ENCODE measurements at regions not wholly inside any gene's neighbourhood (a gene's known extent, or its start where the extent isn't known, plus 50 kb on each side); places are given as distances from the start of the nearest gene placed in this dataset.

DNA sequence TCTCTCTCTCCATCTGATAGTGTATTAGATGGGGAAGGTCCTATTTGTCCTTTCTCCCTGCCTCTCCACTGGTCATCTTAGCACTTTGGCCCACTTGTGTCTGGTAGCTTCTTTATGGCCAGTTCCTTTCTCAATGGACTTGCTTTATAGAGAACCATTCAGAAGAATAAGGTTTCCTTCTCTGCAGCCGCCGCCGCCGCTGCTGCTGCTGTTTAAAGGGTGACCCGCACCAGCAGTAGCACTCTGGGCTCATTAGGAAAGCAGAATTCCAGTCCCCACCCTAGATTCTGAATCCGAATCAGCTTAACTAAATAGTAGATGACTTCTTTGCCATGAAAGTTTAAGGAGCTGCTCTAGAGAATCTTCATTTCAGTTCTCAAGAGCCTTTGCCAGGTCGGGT, 490.2 kb downstream of the FOXO1 start:
- no peak for DNase-seq

- DNase-seq: no peak
Measured at GRCh38 chr13:40178130-40178529, 488.3 kb downstream of the FOXO1 start.

GRCh38 chr13:40179445-40180281, 486.8 kb downstream of the FOXO1 start:
- DNase-seq: no peak

DNA sequence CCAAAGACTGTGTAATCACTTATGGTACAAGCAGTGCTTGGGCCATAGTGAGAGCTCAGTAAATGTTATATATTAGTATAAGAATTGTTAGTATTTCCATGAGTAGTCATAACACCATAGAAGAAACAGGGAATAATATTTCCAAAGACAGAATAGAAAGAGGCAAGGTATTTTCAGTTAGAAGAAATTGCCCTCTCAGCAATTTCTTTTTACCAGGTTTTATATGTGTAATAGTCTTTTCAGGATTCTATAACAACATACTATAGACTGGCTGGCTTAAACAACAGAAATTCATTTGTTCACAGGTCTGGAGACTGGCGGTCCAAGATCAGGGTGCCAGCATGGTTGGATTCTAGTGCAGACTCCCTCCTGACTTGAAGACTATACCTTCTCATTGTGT, 485.7 kb downstream of the FOXO1 start:
- DNase-seq: no peak

GRCh38 chr13:40181203-40181845, 485.1 kb downstream of the FOXO1 start:
- no peak for DNase-seq

DNA sequence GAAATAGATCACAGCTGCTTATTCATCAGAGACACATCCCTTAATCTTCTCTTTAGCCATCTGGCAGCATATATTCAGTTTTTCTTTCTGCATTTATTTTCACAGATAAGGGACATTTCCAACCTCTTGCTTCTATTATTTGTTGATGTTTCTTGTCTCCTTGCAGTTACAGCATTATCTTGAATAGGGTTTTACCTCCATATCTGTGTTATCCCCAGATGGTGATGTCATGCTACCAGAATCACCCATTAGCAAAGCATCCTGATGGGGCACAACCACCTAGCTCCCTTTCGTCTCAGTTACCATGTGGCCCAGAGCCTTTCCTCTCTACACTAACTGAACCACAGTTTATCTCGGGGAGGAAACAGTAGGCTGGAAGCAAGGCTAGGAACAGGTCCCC, 483.9 kb downstream of the FOXO1 start:
- DNase-seq: no peak

GRCh38 chr13:40185414-40185813, 481.0 kb downstream of the FOXO1 start:
- no peak for DNase-seq

DNA sequence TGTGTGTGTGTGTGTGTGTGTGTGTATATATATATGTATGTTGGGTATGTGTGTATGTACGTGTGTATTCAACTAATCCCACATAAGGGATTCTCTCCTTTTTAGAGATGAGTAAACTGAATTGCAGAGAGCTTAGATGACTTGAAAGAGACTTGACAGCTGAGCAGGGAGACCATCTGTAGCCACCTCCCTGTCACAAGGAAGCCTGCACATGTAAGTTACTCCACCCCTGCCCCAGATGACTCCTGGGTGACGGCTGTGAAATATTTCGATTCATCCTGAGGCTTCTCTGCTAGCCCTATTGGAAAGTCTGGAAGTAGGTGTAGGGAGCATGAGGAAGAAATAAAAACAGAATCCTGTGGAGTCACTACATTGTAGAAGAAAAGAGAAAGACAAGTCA, 480.4 kb downstream of the FOXO1 start:
- DNase-seq: no peak

GRCh38 chr13:40186626-40187323, 479.7 kb downstream of the FOXO1 start:
- no peak for DNase-seq

GRCh38 chr13:40187324-40187795, 479.1 kb downstream of the FOXO1 start:
- peak; percentile 50 for DNase-seq

- DNase-seq: peak; percentile 43
Measured at GRCh38 chr13:40187841-40188591, 478.4 kb downstream of the FOXO1 start.

DNA sequence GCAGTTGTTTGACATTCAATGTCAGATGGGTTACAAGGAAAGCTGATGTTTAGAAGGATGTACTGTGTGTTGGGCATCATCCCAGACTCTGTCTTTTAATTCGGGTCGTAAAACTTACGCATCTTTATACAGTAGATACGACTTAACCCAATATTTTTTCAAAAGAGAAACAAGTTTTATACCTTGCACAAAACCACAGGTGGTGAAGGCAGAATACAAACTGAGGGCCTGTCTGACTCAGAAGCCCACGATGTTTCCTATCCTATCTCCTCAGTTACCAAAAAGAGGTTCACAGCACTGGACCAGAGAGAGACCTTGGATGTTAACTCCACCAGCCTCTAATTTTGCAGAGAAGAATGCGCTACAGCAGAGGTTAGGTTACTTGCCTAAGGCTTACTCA, 477.0 kb downstream of the FOXO1 start:
- peak; percentile 44 for DNase-seq

DNA sequence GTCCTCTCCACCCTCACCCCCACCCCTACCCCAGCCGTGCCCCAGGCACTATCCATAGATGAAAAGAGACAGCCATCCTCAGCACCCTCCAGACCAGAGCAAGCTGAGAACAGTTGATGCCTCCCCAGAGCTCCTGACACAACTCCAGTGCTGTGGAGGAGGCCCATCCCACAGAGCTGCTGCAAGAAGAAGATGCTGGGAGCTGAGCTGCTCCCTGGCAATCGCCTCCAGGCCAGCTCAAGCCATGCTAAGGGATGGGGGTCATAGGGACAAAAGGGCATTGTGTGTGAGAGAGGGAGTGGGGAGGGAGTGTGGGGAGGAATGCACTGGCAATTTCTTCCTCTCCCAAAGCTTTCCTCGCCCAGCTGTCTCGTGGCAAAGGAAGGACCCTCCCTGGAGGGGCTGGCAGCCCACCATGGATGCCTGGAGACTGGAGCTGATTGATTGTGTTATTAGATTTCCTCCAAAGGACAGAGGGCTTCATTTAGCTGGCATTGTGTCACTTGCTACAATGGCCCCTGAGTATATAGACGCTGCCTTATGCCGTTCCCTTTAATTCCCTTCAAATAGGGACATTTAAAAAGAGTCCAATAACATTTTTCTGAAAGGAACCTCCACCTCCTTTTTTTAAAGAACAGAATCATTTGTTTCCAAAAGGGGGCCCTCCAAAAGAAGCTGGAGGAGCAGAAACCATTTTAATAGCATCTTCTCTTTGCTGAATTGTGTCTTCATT, 476.4 kb downstream of the FOXO1 start:
- DNase-seq: no peak

DNA sequence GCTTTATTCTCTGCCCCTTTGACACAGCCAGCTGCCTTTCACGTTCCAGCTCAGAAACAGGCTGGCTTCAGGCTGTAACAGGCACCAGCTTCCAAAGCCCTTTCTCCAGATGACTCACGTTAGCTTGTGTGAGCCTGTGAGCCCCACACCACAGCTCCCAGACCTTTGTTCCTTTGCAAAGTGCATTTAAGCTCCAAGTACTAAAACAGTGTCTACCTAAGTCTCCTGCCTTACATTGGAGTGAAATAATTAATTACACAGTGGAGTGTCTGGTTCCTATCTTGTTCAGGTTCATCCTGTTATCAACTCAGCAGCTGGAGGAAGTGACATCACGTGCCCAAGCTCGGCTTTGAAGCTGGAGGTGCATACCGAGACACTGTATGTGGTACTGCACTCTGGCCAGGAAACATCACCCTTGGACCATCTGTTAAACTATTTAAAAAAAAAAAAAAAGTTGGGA, 475.8 kb downstream of the FOXO1 start:
- peak; percentile 72 for DNase-seq

- no peak for DNase-seq
Measured at GRCh38 chr13:40191186-40191980, 475.1 kb downstream of the FOXO1 start.

DNA sequence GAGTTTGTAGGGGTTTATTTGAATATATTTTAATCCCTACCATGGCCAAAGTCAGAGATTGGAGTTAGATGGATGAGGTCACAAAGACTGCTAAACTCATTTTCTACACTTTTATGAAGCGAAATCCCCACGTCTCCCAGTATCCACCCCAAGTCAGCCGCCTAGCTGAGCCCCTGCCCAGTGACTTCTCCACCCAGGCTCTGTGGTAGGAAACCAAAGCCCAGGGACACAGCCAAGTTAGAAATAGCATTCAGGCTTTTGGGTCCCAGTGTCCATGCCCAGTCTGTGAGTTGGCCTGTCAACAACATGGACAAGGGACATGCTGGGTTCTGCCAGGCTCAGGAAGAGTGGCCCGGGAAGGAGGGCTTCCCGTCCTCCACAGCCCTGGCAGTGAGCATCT, 474.0 kb downstream of the FOXO1 start:
- no peak for DNase-seq

DNA sequence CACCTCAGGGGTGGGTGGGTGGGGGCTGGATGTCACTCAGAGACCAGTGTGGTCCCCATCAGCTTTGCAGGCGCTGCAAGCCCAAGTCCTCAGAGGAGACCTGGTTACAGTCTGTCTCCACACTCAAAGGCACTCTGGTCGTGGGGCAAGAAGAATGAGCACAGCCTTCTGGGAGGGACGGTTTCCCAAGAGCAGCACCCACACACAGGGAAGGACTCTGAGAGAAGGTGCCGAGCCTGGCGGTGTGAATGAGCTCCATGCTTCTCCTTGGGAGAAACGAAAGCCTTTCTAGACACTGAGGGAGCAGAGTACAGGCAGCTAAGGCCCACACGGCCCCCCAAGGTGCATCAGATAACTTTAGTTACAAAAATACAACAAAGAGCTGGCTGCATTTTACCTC, 473.6 kb downstream of the FOXO1 start:
- DNase-seq: no peak

GRCh38 chr13:40193286-40194223, 472.9 kb downstream of the FOXO1 start:
- DNase-seq: no peak

DNA sequence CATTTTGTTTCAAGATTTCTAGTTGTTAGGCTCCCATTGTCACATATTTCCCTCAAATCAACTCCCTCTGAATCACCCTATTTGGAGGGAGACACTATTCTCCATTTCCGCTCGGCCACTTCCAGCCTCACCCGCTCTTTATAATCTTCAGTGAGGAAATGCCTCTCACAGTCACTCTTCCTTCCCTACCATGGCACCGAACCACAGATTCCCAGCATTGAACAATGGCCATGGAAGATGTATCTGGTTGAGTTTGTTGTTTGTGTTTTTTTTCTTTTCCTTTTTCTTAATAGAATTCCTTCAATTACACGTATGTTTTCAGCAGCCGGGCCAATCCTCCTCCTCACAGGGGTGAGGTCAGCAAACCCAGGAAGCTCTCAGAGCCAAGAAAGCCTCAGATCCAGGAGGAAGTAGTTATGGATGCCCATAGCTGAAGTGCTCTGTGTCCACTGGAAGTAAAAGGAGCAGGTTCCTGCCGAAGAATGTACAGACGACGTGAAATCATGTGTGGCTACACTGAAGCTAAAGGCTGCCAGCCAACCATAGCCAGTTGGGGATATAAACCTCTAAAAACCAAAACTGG, 472.1 kb downstream of the FOXO1 start:
- DNase-seq: no peak

- no peak for DNase-seq
Measured at GRCh38 chr13:40197049-40197448, 469.4 kb downstream of the FOXO1 start.
